ENCODE measurements at regions not wholly inside any gene's neighbourhood (a gene's known extent, or its start where the extent isn't known, plus 50 kb on each side); places are given as distances from the start of the nearest gene placed in this dataset.

GRCh38 chr5:126007841-126008240 lies 415.4 kb upstream of the GRAMD2B start:
- TF ChIP-seq CTCF (IDR thresholded peaks at IDR 0.05): no peak
- no peak for TF ChIP-seq POLR2A (IDR thresholded peaks at IDR 0.05)
